Hypothalamus (tissue), 51 donors: ENCODE measurements at regions not wholly inside any gene's neighbourhood (a gene's known extent, or its start where the extent isn't known, plus 50 kb on each side); places are given as distances from the start of the nearest gene placed in this dataset.
"Not testable (repeated sequence)": the region's sequence is repeated elsewhere in the genome, so short reads cannot be mapped to it uniquely, and the experiment has no call there.

Source experiments
- DNase-seq, 51 donors: peaks; one replicate each; lab custom pipeline; 2025; lab: John Stamatoyannopoulos, UW

GRCh38 chr13:63455938-63456337, 2040.3 kb upstream of the PCDH20 start:
- no peak for DNase-seq

- DNase-seq: no peak
Observed at GRCh38 chr13:63449550-63449949, 2033.9 kb upstream of the PCDH20 start.

- no peak for DNase-seq
Observed at GRCh38 chr13:63448692-63449091, 2033.0 kb upstream of the PCDH20 start.

- DNase-seq: no peak
Observed at GRCh38 chr13:63446329-63446728, 2030.7 kb upstream of the PCDH20 start.

GRCh38 chr13:63444225-63444624, 2028.6 kb upstream of the PCDH20 start:
- DNase-seq: not testable (repeated sequence)

- DNase-seq: no peak
Observed at GRCh38 chr13:63438951-63439350, 2023.3 kb upstream of the PCDH20 start.

GRCh38 chr13:63436325-63436668, 2020.6 kb upstream of the PCDH20 start:
- no peak for DNase-seq

- DNase-seq: no peak
Observed at GRCh38 chr13:63435667-63436324, 2020.1 kb upstream of the PCDH20 start.

- no peak for DNase-seq
Observed at GRCh38 chr13:63433546-63434150, 2018.0 kb upstream of the PCDH20 start.

GRCh38 chr13:63427170-63427569, 2011.5 kb upstream of the PCDH20 start:
- DNase-seq: no peak

- no peak for DNase-seq
Observed at GRCh38 chr13:63425131-63425530, 2009.5 kb upstream of the PCDH20 start.

GRCh38 chr13:63421123-63421522, 2005.5 kb upstream of the PCDH20 start:
- DNase-seq: no peak

GRCh38 chr13:63420685-63421084, 2005.0 kb upstream of the PCDH20 start:
- no peak for DNase-seq

- no peak for DNase-seq
Observed at GRCh38 chr13:63414247-63414646, 1998.6 kb upstream of the PCDH20 start.

GRCh38 chr13:63409791-63410351, 1994.2 kb upstream of the PCDH20 start:
- no peak for DNase-seq

- DNase-seq: no peak
Observed at GRCh38 chr13:63408331-63409189, 1992.9 kb upstream of the PCDH20 start.

- DNase-seq: no peak
Observed at GRCh38 chr13:63403733-63404132, 1988.1 kb upstream of the PCDH20 start.

- no peak for DNase-seq
Observed at GRCh38 chr13:63396746-63397145, 1981.1 kb upstream of the PCDH20 start.

GRCh38 chr13:63393112-63393511, 1977.5 kb upstream of the PCDH20 start:
- DNase-seq: no peak

- no peak for DNase-seq
Observed at GRCh38 chr13:63389756-63390155, 1974.1 kb upstream of the PCDH20 start.

- DNase-seq: no peak
Observed at GRCh38 chr13:63381078-63381859, 1965.6 kb upstream of the PCDH20 start.
